ENCODE measurements at regions not wholly inside any gene's neighbourhood (a gene's known extent, or its start where the extent isn't known, plus 50 kb on each side); places are given as distances from the start of the nearest gene placed in this dataset.

DNA sequence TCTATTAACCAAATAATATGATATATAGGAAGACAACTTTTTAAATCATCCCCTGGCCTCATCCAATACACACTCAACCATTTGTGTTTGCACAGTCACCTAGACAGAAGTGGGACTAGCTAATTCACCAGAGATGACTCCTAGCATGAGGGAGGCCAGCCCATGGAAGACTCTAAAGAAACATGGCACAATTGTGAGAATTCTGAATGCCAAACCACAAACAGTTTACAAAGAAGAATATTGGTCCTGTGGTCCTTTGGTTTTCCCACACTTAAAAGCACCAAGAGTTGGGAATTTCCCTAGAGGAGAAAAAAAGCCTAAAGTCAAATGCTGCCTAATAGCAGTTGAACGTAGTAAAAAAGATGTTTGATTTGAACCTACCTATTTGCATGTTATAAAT, 609.9 kb downstream of the ACTL7B start:
- FAIRE-seq (no peak), DNase-seq (ENCODE audit: low read depth) (no peak)
- Histone ChIP-seq H3K4me3 (ENCODE audit: low read depth, low read length) (no peak overlapping the region), H3K27me3 (ENCODE audit: control insufficient read depth, insufficient read depth, low read length) (no peaks in the 10 kb centered on the region), H3K36me3 (ENCODE audit: control insufficient read depth, insufficient read depth, low read length) (no peaks in the 10 kb centered on the region)
- TF ChIP-seq, protein P1, sequence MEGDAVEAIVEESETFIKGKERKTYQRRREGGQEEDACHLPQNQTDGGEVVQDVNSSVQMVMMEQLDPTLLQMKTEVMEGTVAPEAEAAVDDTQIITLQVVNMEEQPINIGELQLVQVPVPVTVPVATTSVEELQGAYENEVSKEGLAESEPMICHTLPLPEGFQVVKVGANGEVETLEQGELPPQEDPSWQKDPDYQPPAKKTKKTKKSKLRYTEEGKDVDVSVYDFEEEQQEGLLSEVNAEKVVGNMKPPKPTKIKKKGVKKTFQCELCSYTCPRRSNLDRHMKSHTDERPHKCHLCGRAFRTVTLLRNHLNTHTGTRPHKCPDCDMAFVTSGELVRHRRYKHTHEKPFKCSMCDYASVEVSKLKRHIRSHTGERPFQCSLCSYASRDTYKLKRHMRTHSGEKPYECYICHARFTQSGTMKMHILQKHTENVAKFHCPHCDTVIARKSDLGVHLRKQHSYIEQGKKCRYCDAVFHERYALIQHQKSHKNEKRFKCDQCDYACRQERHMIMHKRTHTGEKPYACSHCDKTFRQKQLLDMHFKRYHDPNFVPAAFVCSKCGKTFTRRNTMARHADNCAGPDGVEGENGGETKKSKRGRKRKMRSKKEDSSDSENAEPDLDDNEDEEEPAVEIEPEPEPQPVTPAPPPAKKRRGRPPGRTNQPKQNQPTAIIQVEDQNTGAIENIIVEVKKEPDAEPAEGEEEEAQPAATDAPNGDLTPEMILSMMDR (IDR thresholded peaks at IDR 0.05; ENCODE audit: insufficient read depth, low read length, severe bottlenecking): no peak

DNA sequence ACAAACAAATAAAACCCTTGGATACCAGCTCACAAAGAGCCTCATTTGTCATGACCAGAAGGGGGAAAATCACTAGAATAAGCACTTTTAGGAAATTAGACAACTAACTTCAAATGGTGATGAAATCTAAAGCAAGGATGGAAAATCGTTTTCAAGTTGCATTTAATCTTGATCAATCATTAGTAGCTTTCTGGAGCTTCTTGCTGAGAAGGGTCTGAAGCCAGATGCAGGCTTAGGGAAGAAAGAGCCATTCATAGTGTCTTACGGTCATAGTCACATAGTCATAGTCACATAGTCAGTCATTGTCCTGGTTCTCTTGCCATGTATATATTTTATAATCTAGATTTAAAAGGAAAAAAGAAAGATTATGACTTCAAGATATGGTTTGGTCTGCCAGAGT, 610.5 kb downstream of the ACTL7B start:
- FAIRE-seq: no peak
- H3K27me3 ChIP-seq (ENCODE audit: control insufficient read depth, insufficient read depth, low read length): no peaks in the 10 kb centered on the region
- TF ChIP-seq, protein P1 (IDR thresholded peaks at IDR 0.05; ENCODE audit: insufficient read depth, low read length, severe bottlenecking): no peak

DNA sequence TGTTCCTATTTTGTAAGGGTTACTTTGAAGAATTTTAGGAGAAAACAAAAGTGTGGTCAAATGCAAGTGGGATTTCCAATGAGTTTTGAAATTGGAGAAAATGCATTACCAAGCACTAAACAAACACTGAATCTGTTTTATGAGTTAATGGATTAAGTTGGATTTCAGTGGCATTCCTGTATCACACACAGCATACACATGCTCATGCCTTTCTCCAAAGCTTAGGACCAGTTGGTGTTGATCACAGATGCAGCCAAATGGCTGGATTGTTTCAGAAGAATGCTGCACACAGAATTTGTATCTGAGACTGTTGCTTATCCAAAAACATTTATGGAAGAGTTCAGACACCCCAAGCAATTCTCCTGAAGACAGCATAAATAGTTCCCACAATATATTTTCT, 611.1 kb downstream of the ACTL7B start:
- FAIRE-seq: no peak
- DNase-seq (ENCODE audit: low read depth): no peak
- Histone ChIP-seq H3K36me3 (ENCODE audit: control insufficient read depth, insufficient read depth, low read length) (no peaks in the 10 kb centered on the region), H3K4me3 (ENCODE audit: low read depth, low read length) (no peak overlapping the region), H3K27me3 (ENCODE audit: control insufficient read depth, insufficient read depth, low read length) (no peaks in the 10 kb centered on the region)
- TF ChIP-seq, protein P1 (IDR thresholded peaks at IDR 0.05; ENCODE audit: insufficient read depth, low read length, severe bottlenecking): no peak

More for the DNA sequence above, 610.5 kb downstream of the ACTL7B start:
- Histone ChIP-seq H3K4me3 (ENCODE audit: low read depth, low read length) (no peak overlapping the region), H3K36me3 (ENCODE audit: control insufficient read depth, insufficient read depth, low read length) (no peaks in the 10 kb centered on the region)
- DNase-seq (ENCODE audit: low read depth): no peak

DNA sequence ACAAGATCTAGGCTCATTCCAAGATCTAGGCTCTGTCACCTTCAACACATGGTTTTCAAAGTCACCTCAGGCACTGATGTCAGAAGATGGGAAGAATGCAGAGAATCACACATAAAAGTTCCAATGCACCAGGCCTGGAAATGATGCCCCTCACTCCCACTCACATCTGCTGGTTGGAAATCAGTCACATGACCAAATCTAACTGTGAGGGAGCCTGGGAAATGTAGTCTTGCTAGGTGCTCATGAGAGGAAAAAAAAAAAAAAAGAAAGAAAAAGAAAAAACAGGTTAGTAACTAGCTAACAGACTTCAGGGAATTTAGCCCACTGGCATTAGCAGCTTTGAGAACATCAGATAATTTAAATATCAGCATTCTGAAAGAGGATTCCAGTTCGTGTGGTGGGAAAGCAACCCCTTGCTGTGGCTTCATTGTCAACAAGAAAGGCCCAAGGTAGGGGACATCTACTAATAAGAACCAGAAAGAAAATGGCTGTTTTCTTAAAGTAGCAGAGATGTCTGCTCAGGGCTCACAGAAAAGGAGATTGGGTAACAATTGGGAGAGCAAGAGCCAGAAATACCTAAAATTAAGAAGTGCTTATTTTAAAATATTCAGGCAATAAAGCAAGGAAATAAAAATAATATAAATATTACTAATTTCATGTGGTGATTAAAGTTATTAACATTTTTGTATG, 614.3 kb downstream of the ACTL7B start:
- TF ChIP-seq, protein P1 (IDR thresholded peaks at IDR 0.05; ENCODE audit: insufficient read depth, low read length, severe bottlenecking): no peak
- DNase-seq (ENCODE audit: low read depth) (no peak), FAIRE-seq (no peak)
- Histone ChIP-seq H3K36me3 (ENCODE audit: control insufficient read depth, insufficient read depth, low read length) (no peaks in the 10 kb centered on the region), H3K4me3 (ENCODE audit: low read depth, low read length) (no peak overlapping the region), H3K27me3 (ENCODE audit: control insufficient read depth, insufficient read depth, low read length) (no peaks in the 10 kb centered on the region)

DNA sequence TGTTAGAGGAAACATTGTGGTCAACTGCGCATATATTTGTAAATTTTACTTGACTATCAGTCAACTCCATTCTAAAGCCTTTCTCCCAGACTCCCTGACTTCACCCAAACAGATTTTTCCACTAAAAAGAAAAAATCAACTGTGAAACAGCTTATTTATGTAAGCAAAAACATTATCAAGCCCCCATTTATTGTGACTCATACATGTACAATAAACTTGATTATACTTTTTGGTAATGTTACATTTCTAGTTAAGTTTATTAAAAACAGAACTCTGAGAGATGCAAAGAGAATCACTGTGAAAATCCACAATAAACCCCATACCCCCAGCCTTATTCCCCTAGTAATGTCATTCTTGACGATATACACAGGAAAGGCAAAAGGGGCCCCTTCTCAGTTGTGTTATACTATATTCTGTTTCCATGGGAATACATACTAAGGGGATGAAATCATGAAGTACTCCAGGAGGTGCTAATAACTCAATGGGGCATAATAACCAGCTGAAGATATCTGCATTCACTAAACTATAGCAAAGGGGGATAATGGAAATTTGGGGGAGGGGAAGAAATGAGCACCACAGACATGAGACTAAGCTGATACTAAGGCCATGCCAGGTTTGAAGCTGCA, 616.0 kb downstream of the ACTL7B start:
- no peaks in the 10 kb centered on the region for H3K36me3 ChIP-seq (ENCODE audit: control insufficient read depth, insufficient read depth, low read length)
- TF ChIP-seq, protein P1 (IDR thresholded peaks at IDR 0.05; ENCODE audit: insufficient read depth, low read length, severe bottlenecking): no peak
- FAIRE-seq: no peak
- no peak overlapping the region for H3K4me3 ChIP-seq (ENCODE audit: low read depth, low read length)
- H3K27me3 ChIP-seq (ENCODE audit: control insufficient read depth, insufficient read depth, low read length): no peaks in the 10 kb centered on the region
- peak; percentile 20 for DNase-seq (ENCODE audit: low read depth)

All from bronchial epithelial cell (primary cell).